GM23248 (cell line): ENCODE measurements at regions not wholly inside any gene's neighbourhood (a gene's known extent, or its start where the extent isn't known, plus 50 kb on each side); places are given as distances from the start of the nearest gene placed in this dataset.

Experiments
- DNase-seq: peaks from one replicate; pipeline ENCODE4 v3.0.0-alpha.2; 2015
- H2AFZ ChIP-seq: fragments of 200-600 bp; sonication (generic); 2 replicates; pipeline ENCODE4 v1.6.1; 2016; ENCODE audit warnings: antibody characterized with exemption
- H3F3A ChIP-seq: fragments of 200-600 bp; sonication (generic); 2 replicates; pipeline ENCODE4 v1.6.1; 2016; ENCODE audit warnings: mild to moderate bottlenecking, antibody characterized with exemption, mixed run types; ENCODE audit not compliant: insufficient read depth
- H3K27ac ChIP-seq: fragments of 200-600 bp; sonication (generic); 2 replicates; pipeline ENCODE4 v1.5.1; 2016; ENCODE audit warnings: mild to moderate bottlenecking
- H3K27me3 ChIP-seq: fragments of 200-600 bp; sonication (generic); replicated peaks from 2 replicates; pipeline ENCODE4 v1.6.1; 2016; ENCODE audit warnings: mild to moderate bottlenecking; ENCODE audit not compliant: insufficient read depth
- H3K36me3 ChIP-seq: fragments of 200-600 bp; sonication (generic); 2 replicates; pipeline ENCODE4 v1.6.1; 2016; ENCODE audit warnings: low read depth, mild to moderate bottlenecking
- H3K4me1 ChIP-seq: fragments of 200-600 bp; sonication (generic); 2 replicates; pipeline ENCODE4 v1.6.1; 2016; ENCODE audit warnings: mild to moderate bottlenecking; ENCODE audit not compliant: insufficient read depth
- H3K4me2 ChIP-seq: fragments of 200-600 bp; sonication (generic); one replicate; pipeline ENCODE4 v1.6.1; 2016; ENCODE audit warnings: mild to moderate bottlenecking; ENCODE audit not compliant: unreplicated experiment
- H3K4me3 ChIP-seq: fragments of 200-600 bp; sonication (generic); 2 replicates; pipeline ENCODE4 v1.5.1; 2016; ENCODE audit warnings: mild to moderate bottlenecking
- H3K79me2 ChIP-seq: fragments of 200-600 bp; sonication (generic); 2 replicates; pipeline ENCODE4 v1.6.1; 2016; ENCODE audit warnings: mild to moderate bottlenecking; ENCODE audit not compliant: insufficient read depth
- H3K9ac ChIP-seq: fragments of 200-600 bp; sonication (generic); 2 replicates; pipeline ENCODE4 v1.6.1; 2016; ENCODE audit warnings: mild to moderate bottlenecking
- H3K9me2 ChIP-seq: fragments of 200-600 bp; sonication (generic); 2 replicates; pipeline ENCODE4 v1.6.1; 2016; ENCODE audit warnings: mixed run types, mild to moderate bottlenecking, moderate library complexity; ENCODE audit not compliant: insufficient read depth
- H3K9me3 ChIP-seq: fragments of 200-600 bp; sonication (generic); one replicate; pipeline ENCODE4 v1.6.1; 2017; ENCODE audit warnings: low read depth
- H4K20me1 ChIP-seq: fragments of 200-600 bp; sonication (generic); 2 replicates; pipeline ENCODE4 v1.6.0; 2016; ENCODE audit not compliant: insufficient read depth
- EZH2 ChIP-seq: fragments of 200-600 bp; sonication (generic); IDR thresholded peaks from 2 replicates; pipeline ENCODE4 v1.6.1; 2018; ENCODE audit warnings: antibody characterized with exemption, mild to moderate bottlenecking; ENCODE audit not compliant: insufficient read depth, poor library complexity, severe bottlenecking
- EZH2phosphoT487 ChIP-seq: fragments of 200-600 bp; sonication (generic); IDR thresholded peaks from 2 replicates; pipeline ENCODE4 v1.6.1; 2018; ENCODE audit warnings: antibody characterized with exemption, moderate library complexity, mild to moderate bottlenecking, low read depth; ENCODE audit not compliant: insufficient read depth
- WGBS, 2 experiments: methylation state at CpG; one replicate each; pipeline ENCODE4 v1.1.6; 2015 to 2017; ENCODE audit warnings: low lambda C conversion rate in 2 of 2, low coverage in 1 of 2; ENCODE audit errors: missing lambda C conversion rate in 2 of 2; 5-methylcytosine and 5-hydroxymethylcytosine counted together
- in situ Hi-C: fragments of 300-500 bp; cut with MboI; formaldehyde crosslinking; loops from 2 replicates; pipeline ENCODE4 v1.15.0; 2020

DNA sequence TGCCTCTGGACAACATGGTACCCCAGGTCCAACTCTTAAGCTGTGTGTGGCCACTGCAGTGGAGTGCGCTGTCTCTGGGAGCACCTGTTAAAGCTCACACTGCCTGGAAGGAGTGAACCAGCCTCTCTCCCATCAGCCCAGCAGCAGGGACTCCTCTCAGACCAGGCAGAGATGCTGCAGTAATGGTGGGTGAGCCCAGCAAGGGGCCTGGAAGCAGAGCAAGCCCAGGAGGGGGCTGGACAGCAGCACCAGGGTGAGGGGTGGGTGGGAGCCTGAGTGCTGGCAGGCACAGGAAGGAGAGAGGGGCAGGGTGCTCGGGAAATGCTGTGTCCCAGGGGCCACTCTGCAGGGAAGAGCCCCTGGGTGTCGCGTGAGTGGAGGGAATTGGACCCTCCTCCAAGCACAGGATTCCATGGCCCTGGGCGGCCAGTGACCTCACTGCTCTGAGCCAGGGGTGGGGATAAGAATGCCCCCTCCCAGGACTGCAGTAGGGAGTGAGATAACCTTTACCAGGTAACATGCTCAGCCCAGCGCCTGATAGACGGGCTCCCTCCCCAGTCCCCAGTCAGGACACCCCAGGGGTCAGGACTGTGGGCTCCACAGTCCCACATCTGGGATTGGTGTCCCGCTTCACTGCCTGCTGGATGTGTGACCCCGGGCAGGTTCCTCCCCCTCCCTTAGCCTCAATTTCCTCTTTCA lies 313.1 kb downstream of the MATN1 start:
- Histone ChIP-seq H3K4me2 (no peak overlapping the region), H3K36me3 (no peaks in the 10 kb centered on the region), H4K20me1 (no peaks in the 10 kb centered on the region), H3K79me2 (no peaks in the 10 kb centered on the region), H3K27me3 (peaks cover 4% of the 10 kb centered on the region; the same call in 1 of the 2 replicates), H3F3A (no peaks in the 10 kb centered on the region), H3K4me1 (peaks cover 9% of the 10 kb centered on the region), H3K9me2 (no peaks in the 10 kb centered on the region), H3K27ac (no peak overlapping the region), H3K9me3 (no peaks in the 10 kb centered on the region), H2AFZ (no peak overlapping the region), H3K4me3 (no peak overlapping the region), H3K9ac (no peak overlapping the region)
- DNase-seq: no peak
- TF ChIP-seq EZH2 (no peak), EZH2phosphoT487 (no peak)
- in situ Hi-C loops: no loop called here
- 76 to 95% methylated on average over 7 to 9 of the region's 9 CpGs for WGBS, 2 experiments

DNA sequence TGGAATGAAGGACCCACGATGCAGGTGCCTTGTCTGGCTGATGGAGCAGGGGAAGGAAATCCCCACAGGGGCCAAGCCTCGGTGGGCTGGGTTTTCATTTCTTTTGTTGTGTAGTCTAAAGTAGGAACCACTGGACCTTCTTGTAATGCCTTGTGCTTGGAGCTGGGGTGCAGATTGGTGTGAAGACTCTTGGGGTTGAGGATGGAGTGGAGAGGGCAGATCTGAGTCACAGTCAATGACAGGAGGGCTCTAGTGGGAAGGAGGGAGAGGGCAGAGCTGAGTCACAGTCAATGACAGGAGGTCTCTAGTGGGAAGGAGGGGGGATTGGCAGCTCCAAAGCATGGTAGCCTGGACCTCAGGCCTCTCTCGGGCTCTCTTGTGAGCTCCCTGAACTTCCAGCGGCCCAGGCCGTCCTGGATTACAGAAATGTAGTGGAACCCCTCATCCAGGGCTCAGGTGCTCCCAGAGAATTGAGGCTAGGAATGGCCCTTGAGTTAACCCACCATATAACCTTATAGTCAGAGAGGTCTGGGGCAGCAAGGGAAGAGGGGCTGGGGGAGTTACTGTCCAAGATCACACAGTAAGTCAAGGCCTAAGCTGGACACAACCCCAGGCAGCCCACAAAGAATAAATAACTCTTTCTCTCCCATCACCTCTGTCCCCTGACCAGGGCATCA lies 313.8 kb downstream of the MATN1 start:
- Histone ChIP-seq H3K4me1 (peaks cover 9% of the 10 kb centered on the region), H3F3A (no peaks in the 10 kb centered on the region), H2AFZ (no peak overlapping the region), H3K79me2 (no peaks in the 10 kb centered on the region), H3K27ac (no peak overlapping the region), H4K20me1 (no peaks in the 10 kb centered on the region), H3K27me3 (peaks cover 4% of the 10 kb centered on the region), H3K36me3 (no peaks in the 10 kb centered on the region), H3K4me3 (no peak overlapping the region), H3K9ac (no peak overlapping the region), H3K4me2 (no peak overlapping the region), H3K9me2 (no peaks in the 10 kb centered on the region), H3K9me3 (no peaks in the 10 kb centered on the region)
- DNase-seq: peak; percentile 20
- TF ChIP-seq EZH2 (no peak), EZH2phosphoT487 (no peak)
- 83 to 90% methylated on average over 5 of the region's 5 CpGs for WGBS, 2 experiments
- in situ Hi-C loops: no loop called here

DNA sequence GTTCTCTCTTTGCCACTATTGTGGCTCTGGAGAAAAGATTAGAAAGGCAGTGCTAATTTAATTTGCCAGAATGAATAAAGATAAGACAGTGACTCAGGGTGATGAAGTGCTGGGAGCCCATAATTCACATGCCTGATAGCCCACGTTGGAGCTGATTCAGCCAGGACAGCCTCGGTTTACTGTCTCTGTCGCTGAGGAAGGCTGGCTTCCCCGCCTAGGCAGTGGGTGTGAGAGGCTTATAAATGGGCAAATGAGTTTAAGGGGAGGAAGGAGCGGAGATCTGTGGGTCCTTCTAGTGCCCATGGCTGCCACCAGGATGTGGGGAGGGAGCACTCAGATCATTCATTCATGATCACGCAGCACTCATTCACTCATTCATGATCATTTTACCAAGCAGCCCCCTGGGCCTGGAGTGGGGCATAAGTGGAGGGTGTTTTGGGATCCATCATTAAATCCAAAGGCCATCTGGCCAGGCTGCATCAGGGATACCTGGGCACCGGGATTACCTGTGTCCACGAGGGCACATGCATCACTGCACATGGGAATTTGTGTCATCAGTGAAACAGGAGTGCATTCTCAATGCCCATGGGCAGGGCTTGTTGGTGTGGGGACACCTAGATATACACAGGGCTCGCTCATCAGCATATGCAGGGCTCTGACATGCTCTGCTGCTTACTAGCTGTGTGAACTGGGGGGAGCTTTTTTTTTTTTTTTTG lies 315.4 kb downstream of the MATN1 start:
- in situ Hi-C loops: no loop called here
- TF ChIP-seq EZH2phosphoT487 (no peak), EZH2 (no peak)
- H3K79me2 ChIP-seq: no peaks in the 10 kb centered on the region
- WGBS, 2 experiments: 53% methylated on average over 8 to 9 of the region's 9 CpGs
- no peak overlapping the region for H3K27ac ChIP-seq
- H3K9ac ChIP-seq: no peak overlapping the region
- H3K9me2 ChIP-seq: no peaks in the 10 kb centered on the region
- H3K4me2 ChIP-seq: no peak overlapping the region
- H3K36me3 ChIP-seq: no peaks in the 10 kb centered on the region
- no peak overlapping the region for H2AFZ ChIP-seq
- H3K4me3 ChIP-seq: no peak overlapping the region
- no peaks in the 10 kb centered on the region for H3K9me3 ChIP-seq
- DNase-seq: peak; percentile 50
- peaks cover 4% of the 10 kb centered on the region for H3K27me3 ChIP-seq
- peaks cover 9% of the 10 kb centered on the region for H3K4me1 ChIP-seq
- no peaks in the 10 kb centered on the region for H4K20me1 ChIP-seq
- H3F3A ChIP-seq: no peaks in the 10 kb centered on the region

DNA sequence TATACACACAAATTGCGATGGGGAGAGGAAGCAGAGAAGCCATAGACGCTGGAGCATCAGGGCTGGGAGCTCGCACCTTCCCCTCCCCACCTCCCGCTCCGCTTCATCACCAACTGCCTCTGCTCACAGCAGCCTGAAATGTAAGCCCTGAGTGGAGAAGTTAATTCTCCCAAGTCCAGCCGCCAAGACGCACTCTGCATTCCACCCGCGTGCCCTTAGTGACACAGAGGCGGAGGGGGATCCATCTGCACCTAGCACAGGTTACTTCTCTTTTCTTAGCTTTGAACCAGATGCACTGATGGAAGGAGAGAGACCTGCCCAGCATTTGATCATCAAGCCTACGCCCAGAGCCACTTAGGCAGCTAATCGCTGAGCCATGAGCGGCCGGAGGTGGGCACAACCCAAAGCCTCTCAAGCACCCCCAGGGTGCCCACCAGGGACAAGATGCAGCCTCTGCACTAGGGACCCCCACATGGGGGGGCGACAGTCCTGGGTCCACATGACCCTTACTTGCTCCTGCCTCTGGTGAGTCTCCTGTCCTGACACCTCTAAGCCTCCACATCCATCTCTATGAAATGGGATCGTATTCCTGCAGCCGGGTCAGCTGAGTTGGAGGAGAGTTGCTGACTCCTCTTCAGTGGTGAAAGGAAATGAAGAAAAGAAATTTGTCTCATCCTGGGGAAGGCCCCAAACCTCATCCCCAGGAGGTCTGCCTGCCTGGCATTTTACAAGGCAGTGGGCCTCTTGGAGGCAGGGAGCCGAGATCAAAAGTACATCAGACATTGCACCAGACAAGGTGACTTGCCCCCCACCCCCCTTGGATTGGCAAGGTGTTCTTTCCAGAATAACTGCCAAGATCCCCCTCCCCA lies 316.2 kb downstream of the MATN1 start:
- DNase-seq: peak; percentile 21

More for the DNA sequence above, 316.2 kb downstream of the MATN1 start:
- Histone ChIP-seq H3K27ac (no peak overlapping the region), H3K79me2 (no peaks in the 10 kb centered on the region), H3F3A (no peaks in the 10 kb centered on the region), H3K27me3 (peaks cover 4% of the 10 kb centered on the region), H3K4me2 (no peak overlapping the region), H2AFZ (no peak overlapping the region), H3K4me3 (no peak overlapping the region), H4K20me1 (no peaks in the 10 kb centered on the region), H3K9me2 (no peaks in the 10 kb centered on the region), H3K9ac (no peak overlapping the region), H3K36me3 (no peaks in the 10 kb centered on the region), H3K9me3 (no peaks in the 10 kb centered on the region), H3K4me1 (peaks cover 9% of the 10 kb centered on the region)
- no peak for TF ChIP-seq EZH2
- no peak for TF ChIP-seq EZH2phosphoT487
- in situ Hi-C loops: no loop called here
- 77 to 79% methylated on average over 18 of the region's 18 CpGs for WGBS, 2 experiments
